DMS53 (cell line): ENCODE measurements at regions not wholly inside any gene's neighbourhood (a gene's known extent, or its start where the extent isn't known, plus 50 kb on each side); places are given as distances from the start of the nearest gene placed in this dataset.
"Not testable (repeated sequence)": the region's sequence is repeated elsewhere in the genome, so short reads cannot be mapped to it uniquely, and the experiment has no call there.

Source experiments
- DNase-seq: peaks from one replicate; lab custom pipeline; 2025; lab: John Stamatoyannopoulos, UW

GRCh38 chr14:105678996-105679958 is 152.9 kb downstream of the TMEM121 start:
- not testable (repeated sequence) for DNase-seq

GRCh38 chr14:105679959-105680735 is 153.8 kb downstream of the TMEM121 start:
- DNase-seq = not testable (repeated sequence)

GRCh38 chr14:105680736-105681098 is 154.3 kb downstream of the TMEM121 start:
- DNase-seq = not testable (repeated sequence)

- not testable (repeated sequence) for DNase-seq
Measured at GRCh38 chr14:105681606-105682185, 155.3 kb downstream of the TMEM121 start.

- DNase-seq = not testable (repeated sequence)
Measured at GRCh38 chr14:105682442-105682841, 156.1 kb downstream of the TMEM121 start.

GRCh38 chr14:105682956-105683570 is 156.7 kb downstream of the TMEM121 start:
- no peak for DNase-seq

GRCh38 chr14:105684056-105684455 is 157.7 kb downstream of the TMEM121 start:
- DNase-seq = not testable (repeated sequence)

GRCh38 chr14:105684597-105684996 is 158.2 kb downstream of the TMEM121 start:
- DNase-seq = not testable (repeated sequence)

GRCh38 chr14:105685003-105685402 is 158.6 kb downstream of the TMEM121 start:
- no peak for DNase-seq

- not testable (repeated sequence) for DNase-seq
Measured at GRCh38 chr14:105685605-105686004, 159.2 kb downstream of the TMEM121 start.

GRCh38 chr14:105686050-105686449 is 159.7 kb downstream of the TMEM121 start:
- DNase-seq = not testable (repeated sequence)

GRCh38 chr14:105686462-105687170 is 160.2 kb downstream of the TMEM121 start:
- DNase-seq = not testable (repeated sequence)

GRCh38 chr14:105687171-105688022 is 161.0 kb downstream of the TMEM121 start:
- not testable (repeated sequence) for DNase-seq

GRCh38 chr14:105688023-105688351 is 161.6 kb downstream of the TMEM121 start:
- DNase-seq = peak; percentile 9

GRCh38 chr14:105688664-105689221 is 162.4 kb downstream of the TMEM121 start:
- DNase-seq = not testable (repeated sequence)

- no peak for DNase-seq
Measured at GRCh38 chr14:105689722-105690121, 163.3 kb downstream of the TMEM121 start.

- no peak for DNase-seq
Measured at GRCh38 chr14:105690671-105691070, 164.3 kb downstream of the TMEM121 start.

- not testable (repeated sequence) for DNase-seq
Measured at GRCh38 chr14:105691321-105692109, 165.1 kb downstream of the TMEM121 start.

GRCh38 chr14:105692110-105692685 is 165.8 kb downstream of the TMEM121 start:
- not testable (repeated sequence) for DNase-seq
